ENCODE measurements at regions not wholly inside any gene's neighbourhood (a gene's known extent, or its start where the extent isn't known, plus 50 kb on each side); places are given as distances from the start of the nearest gene placed in this dataset.

GRCh38 chr7:28276298-28276697, 95.7 kb upstream of the JAZF1 start:
- Histone ChIP-seq H2AFZ (replicated peaks; ENCODE audit: low read length, poor library complexity) (no peak overlapping the region), H3K4me2 (ENCODE audit: low read depth, low read length) (no peak overlapping the region), H2BK20ac (ENCODE audit: low read depth, low read length) (no peak overlapping the region), H3K4me1 (ENCODE audit: control insufficient read depth, insufficient read depth, low read length) (no peaks in the 10 kb centered on the region), H3K56ac (ENCODE audit: extremely low read depth, insufficient read depth, low read length) (no peak overlapping the region), H3K18ac (ENCODE audit: low read depth, low read length) (no peak overlapping the region), H3K27ac (ENCODE audit: insufficient read depth, low read length) (no peak overlapping the region), H4K20me1 (ENCODE audit: insufficient read depth, low read length) (no peaks in the 10 kb centered on the region), H2BK15ac (ENCODE audit: low read depth, low read length) (no peak overlapping the region), H3K23ac (ENCODE audit: low read depth, low read length) (no peak overlapping the region), H3K9me1 (ENCODE audit: insufficient read depth, low read length) (no peaks in the 10 kb centered on the region), H2BK120ac (ENCODE audit: low read depth, low read length) (no peak overlapping the region), H4K5ac (ENCODE audit: low read depth, low read length) (no peak overlapping the region), H2AK5ac (ENCODE audit: low read depth, low read length) (no peak overlapping the region), H3K79me1 (ENCODE audit: low read depth in 1 of 2, low read length in 2 of 2) (no peaks in the 10 kb centered on the region), H4K91ac (ENCODE audit: insufficient read depth, low read depth, low read length) (no peak overlapping the region), H3K9ac (ENCODE audit: low read depth, low read length) (no peak overlapping the region), H3K27me3 (ENCODE audit: control insufficient read depth, insufficient read depth, low read length) (peaks cover 6% of the 10 kb centered on the region), H3K4ac (ENCODE audit: low read depth, low read length) (no peak overlapping the region), H2AK9ac (replicated peaks; ENCODE audit: low read depth, low read length, poor library complexity) (no peak overlapping the region), H4K8ac (ENCODE audit: low read depth in 2 of 2, low read length in 2 of 2) (no peak overlapping the region), H3K4me3 (ENCODE audit: insufficient read depth, low read depth, low read length) (no peak overlapping the region), H3K9me3 (ENCODE audit: control insufficient read depth, insufficient read depth, low read length) (no peaks in the 10 kb centered on the region), H3K36me3 (ENCODE audit: control insufficient read depth, insufficient read depth, low read length) (no peaks in the 10 kb centered on the region), H2BK5ac (ENCODE audit: low read depth, low read length, poor library complexity, severe bottlenecking) (no peak overlapping the region), H3K14ac (replicated peaks; ENCODE audit: low read depth, low read length) (no peak overlapping the region)
- dilution Hi-C loops (cut with HindIII; ENCODE audit: low sequenced_read_pairs, unreplicated experiment) (no loop called here), in situ Hi-C loops (cut with MboI; ENCODE audit: low sequenced_read_pairs) (loop anchor here (25.0 kb wide), 1 partner anchor 836 kb away; no protein-coding TSS in a partner anchor), intact Hi-C loops (cut with micrococcal nuclease) (no loop called here)
- BruUV-seq (replicated peaks) = no TSS peak
- ATAC-seq (ENCODE audit: low read depth) (no peak), DNase-seq (no peak)
- TF ChIP-seq CEBPB (IDR thresholded peaks at IDR 0.05; ENCODE audit: low read depth, low read length) (peak; percentile 56), RAD21 (IDR thresholded peaks at IDR 0.05; ENCODE audit: low read length) (no peak)
- WGBS, 2 experiments (ENCODE audit: extremely low coverage in 2 of 2, insufficient read length in 1 of 2) = no CpG with 5 or more reads among the region's 3 CpGs
- POLR2A ChIA-PET (ENCODE audit: unreplicated experiment) = no interaction called here
- CTCF ChIA-PET = no interaction called here

Data from IMR-90 (cell line).